ENCODE measurements at regions not wholly inside any gene's neighbourhood (a gene's known extent, or its start where the extent isn't known, plus 50 kb on each side); places are given as distances from the start of the nearest gene placed in this dataset.
A peak's percentile ranks its signal among the peaks of the same experiment; 100 is the strongest.

DNA sequence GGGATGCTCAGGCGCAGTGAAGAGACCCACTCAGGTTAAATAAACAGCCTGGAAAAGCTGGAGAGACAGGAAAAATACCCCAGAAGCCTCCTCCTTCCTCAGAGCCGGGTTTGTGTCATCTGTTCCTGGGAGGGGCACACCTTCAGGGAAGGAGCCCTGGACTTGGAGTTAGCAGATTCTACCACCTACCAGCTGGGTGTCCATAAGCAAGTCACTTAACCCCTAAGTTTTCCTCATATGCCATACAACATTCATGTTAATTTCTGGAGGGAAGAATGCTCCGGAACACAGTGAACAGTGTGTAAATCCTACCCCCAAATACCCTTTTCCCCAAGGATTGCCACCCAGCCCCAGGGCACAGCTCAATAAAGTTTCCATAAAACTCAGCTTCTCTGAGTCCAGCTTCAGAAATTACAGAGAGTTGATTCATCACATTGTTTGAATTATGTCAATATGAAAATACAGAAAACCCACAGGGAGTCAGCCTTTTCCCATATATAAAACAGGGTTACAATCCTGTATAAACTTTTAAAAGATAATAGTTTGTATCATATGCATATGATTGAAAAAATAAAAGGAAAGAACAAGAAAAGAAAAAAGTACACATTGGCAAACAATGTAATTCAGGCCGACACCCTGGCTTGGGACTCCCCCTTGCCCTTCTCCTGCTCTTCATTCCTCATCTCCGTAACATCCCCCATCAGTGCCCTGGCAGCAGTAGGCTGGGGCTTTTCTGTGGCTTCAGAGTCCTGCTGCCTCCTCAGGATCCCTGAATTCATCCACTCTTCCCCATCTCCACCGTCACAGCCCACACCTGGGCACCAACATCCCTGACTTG is 291.8 kb upstream of the USP24 start:
- ChIA-PET POLR2A (ENCODE audit: unreplicated experiment) (interaction anchor here (0.6 to 0.7 kb wide), 2 partner anchors 453 to 700 kb away, joined by 3 to 5 read pairs; no protein-coding TSS in a partner anchor), CTCF (interaction anchor here (0.5 to 0.6 kb wide), 2 partner anchors 387 to 1314 kb away, joined by 3 to 4 read pairs; no protein-coding TSS in a partner anchor)
- peak; percentile 16 to 80 for DNase-seq
- no TSS peak for BruUV-seq (replicated peaks)
- peak overlapping the region; percentile 62 for H3K4me2 ChIP-seq
- no peaks in the 10 kb centered on the region for H3K27me3 ChIP-seq (ENCODE audit: insufficient read depth, low read depth)
- intact Hi-C loops (cut with micrococcal nuclease; ENCODE audit: unreplicated experiment) = loop anchor here (5.0 to 10.0 kb wide), 2 partner anchors 210 to 1078 kb away; no protein-coding TSS in a partner anchor
- H3K4me1 ChIP-seq (replicated peaks; ENCODE audit: insufficient read depth) = peaks cover 39% of the 10 kb centered on the region
- no peak overlapping the region for H3K4me3 ChIP-seq
- no peaks in the 10 kb centered on the region for H3K79me2 ChIP-seq (ENCODE audit: low read depth)
- no peaks in the 10 kb centered on the region; the same call in 1 of the 2 replicates for H3K9me3 ChIP-seq (ENCODE audit: insufficient read depth, low read depth)
- peak overlapping the region; percentile 45 for H3K27ac ChIP-seq
- no peaks in the 10 kb centered on the region for H4K20me1 ChIP-seq (ENCODE audit: insufficient read depth)
- peak overlapping the region; percentile 35 for H2AFZ ChIP-seq
- TF ChIP-seq, protein P1, sequence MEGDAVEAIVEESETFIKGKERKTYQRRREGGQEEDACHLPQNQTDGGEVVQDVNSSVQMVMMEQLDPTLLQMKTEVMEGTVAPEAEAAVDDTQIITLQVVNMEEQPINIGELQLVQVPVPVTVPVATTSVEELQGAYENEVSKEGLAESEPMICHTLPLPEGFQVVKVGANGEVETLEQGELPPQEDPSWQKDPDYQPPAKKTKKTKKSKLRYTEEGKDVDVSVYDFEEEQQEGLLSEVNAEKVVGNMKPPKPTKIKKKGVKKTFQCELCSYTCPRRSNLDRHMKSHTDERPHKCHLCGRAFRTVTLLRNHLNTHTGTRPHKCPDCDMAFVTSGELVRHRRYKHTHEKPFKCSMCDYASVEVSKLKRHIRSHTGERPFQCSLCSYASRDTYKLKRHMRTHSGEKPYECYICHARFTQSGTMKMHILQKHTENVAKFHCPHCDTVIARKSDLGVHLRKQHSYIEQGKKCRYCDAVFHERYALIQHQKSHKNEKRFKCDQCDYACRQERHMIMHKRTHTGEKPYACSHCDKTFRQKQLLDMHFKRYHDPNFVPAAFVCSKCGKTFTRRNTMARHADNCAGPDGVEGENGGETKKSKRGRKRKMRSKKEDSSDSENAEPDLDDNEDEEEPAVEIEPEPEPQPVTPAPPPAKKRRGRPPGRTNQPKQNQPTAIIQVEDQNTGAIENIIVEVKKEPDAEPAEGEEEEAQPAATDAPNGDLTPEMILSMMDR (conservative IDR thresholded peaks at IDR 0.05) = no peak; the same call in 1 of the 2 replicates
- TF ChIP-seq EZH2 (IDR thresholded peaks at IDR 0.05; ENCODE audit: low read depth) = no peak
- H3K36me3 ChIP-seq (ENCODE audit: low read depth) = no peaks in the 10 kb centered on the region
- peaks cover 14% of the 10 kb centered on the region; the same call in 1 of the 2 replicates for H3F3A ChIP-seq (ENCODE audit: insufficient read depth, low read depth)
- no peaks in the 10 kb centered on the region for H3K9me2 ChIP-seq (ENCODE audit: insufficient read depth)

DNA sequence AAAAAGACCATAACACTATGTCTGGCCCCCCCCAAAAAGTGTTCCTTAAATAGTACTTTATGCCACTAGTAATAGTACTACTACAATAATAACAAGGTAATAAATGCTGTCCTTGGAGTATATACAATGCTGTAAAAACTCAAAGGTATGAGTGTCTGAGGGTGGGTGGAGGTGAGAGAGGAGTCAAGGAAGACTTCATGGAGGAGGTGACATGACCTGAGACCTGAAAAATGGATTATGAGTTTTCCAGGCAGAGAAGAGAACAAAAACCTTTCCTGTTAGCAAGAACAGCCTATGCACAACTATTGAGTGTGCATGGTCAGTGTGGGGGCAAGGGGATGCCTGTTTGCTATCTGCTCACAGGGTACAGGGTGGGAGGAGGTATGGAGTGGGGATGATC is 290.2 kb upstream of the USP24 start:
- H3K9me2 ChIP-seq (ENCODE audit: insufficient read depth) = no peaks in the 10 kb centered on the region
- H3K27ac ChIP-seq = no peak overlapping the region
- no peaks in the 10 kb centered on the region; the same call in 1 of the 2 replicates for H3K9me3 ChIP-seq (ENCODE audit: insufficient read depth, low read depth)
- H2AFZ ChIP-seq = no peak overlapping the region
- TF ChIP-seq, protein P1 (conservative IDR thresholded peaks at IDR 0.05) = no peak
- no peak for TF ChIP-seq EZH2 (IDR thresholded peaks at IDR 0.05; ENCODE audit: low read depth)
- H4K20me1 ChIP-seq (ENCODE audit: insufficient read depth) = no peaks in the 10 kb centered on the region
- CTCF ChIA-PET = interaction anchor here (0.6 kb wide), 1 partner anchor 221 kb away, joined by 3 read pairs; no protein-coding TSS in a partner anchor
- H3K4me1 ChIP-seq (replicated peaks; ENCODE audit: insufficient read depth) = peaks cover 39% of the 10 kb centered on the region
- POLR2A ChIA-PET (ENCODE audit: unreplicated experiment) = interaction anchor here (0.6 kb wide), 1 partner anchor 297 kb away, joined by 4 read pairs; no protein-coding TSS in a partner anchor
- no peak overlapping the region for H3K4me2 ChIP-seq
- no TSS peak for BruUV-seq (replicated peaks)
- no peaks in the 10 kb centered on the region for H3K27me3 ChIP-seq (ENCODE audit: insufficient read depth, low read depth)
- intact Hi-C loops (cut with micrococcal nuclease; ENCODE audit: unreplicated experiment) = loop anchor here (5.0 to 10.0 kb wide), 2 partner anchors 212 to 1079 kb away; no protein-coding TSS in a partner anchor
- H3K36me3 ChIP-seq (ENCODE audit: low read depth) = no peaks in the 10 kb centered on the region
- H3F3A ChIP-seq (ENCODE audit: insufficient read depth, low read depth) = peaks cover 14% of the 10 kb centered on the region; the same call in 1 of the 2 replicates
- DNase-seq = no peak
- no peak overlapping the region for H3K4me3 ChIP-seq
- H3K79me2 ChIP-seq (ENCODE audit: low read depth) = no peaks in the 10 kb centered on the region

DNA sequence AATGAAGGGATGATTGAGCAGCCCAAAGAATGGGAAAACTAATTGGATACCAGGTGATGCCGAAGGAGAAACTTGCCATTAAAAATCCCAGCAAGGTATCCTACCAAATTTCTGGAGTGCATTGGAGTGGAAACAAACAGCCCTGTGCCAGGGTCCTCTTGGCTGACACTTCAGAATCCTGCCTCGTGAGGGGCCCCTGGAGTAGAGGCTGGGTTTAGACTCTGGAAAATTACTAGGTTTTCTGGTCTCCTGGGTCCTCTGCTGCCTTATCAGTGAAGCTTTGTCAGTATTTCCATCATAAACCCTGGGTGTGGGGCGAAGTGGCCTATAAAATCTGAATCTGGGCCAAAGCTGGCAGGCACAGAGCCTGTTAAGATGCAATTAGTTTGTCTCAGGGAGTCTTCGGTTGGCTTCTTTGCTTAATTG is 289.2 kb upstream of the USP24 start:
- Histone ChIP-seq H2AFZ (no peak overlapping the region; the same call in 1 of the 2 replicates), H3K4me2 (no peak overlapping the region), H3K4me1 (replicated peaks; ENCODE audit: insufficient read depth) (peaks cover 39% of the 10 kb centered on the region), H3K9me2 (ENCODE audit: insufficient read depth) (no peaks in the 10 kb centered on the region), H3F3A (ENCODE audit: insufficient read depth, low read depth) (peaks cover 14% of the 10 kb centered on the region; the same call in 1 of the 2 replicates), H3K36me3 (ENCODE audit: low read depth) (no peaks in the 10 kb centered on the region), H3K27ac (no peak overlapping the region), H3K79me2 (ENCODE audit: low read depth) (no peaks in the 10 kb centered on the region), H3K4me3 (no peak overlapping the region), H3K9me3 (ENCODE audit: insufficient read depth, low read depth) (no peaks in the 10 kb centered on the region; the same call in 1 of the 2 replicates), H4K20me1 (ENCODE audit: insufficient read depth) (no peaks in the 10 kb centered on the region), H3K27me3 (ENCODE audit: insufficient read depth, low read depth) (no peaks in the 10 kb centered on the region)
- no peak for TF ChIP-seq EZH2 (IDR thresholded peaks at IDR 0.05; ENCODE audit: low read depth)
- ChIA-PET POLR2A (ENCODE audit: unreplicated experiment) (no interaction called here), CTCF (no interaction called here)
- no peak for DNase-seq
- intact Hi-C loops (cut with micrococcal nuclease; ENCODE audit: unreplicated experiment) = loop anchor here (10.0 kb wide), 1 partner anchor 1080 kb away; no protein-coding TSS in a partner anchor
- no TSS peak for BruUV-seq (replicated peaks)
